ENCODE measurements at regions not wholly inside any gene's neighbourhood (a gene's known extent, or its start where the extent isn't known, plus 50 kb on each side); places are given as distances from the start of the nearest gene placed in this dataset.

- no peak for FAIRE-seq
Observed at GRCh38 chr18:72470391-72470790, 73.8 kb downstream of the CBLN2 start.

- no peak for FAIRE-seq
Observed at GRCh38 chr18:72468021-72468710, 76.0 kb downstream of the CBLN2 start.

- no peak for FAIRE-seq
Observed at GRCh38 chr18:72460210-72460680, 83.9 kb downstream of the CBLN2 start.

- no peak for FAIRE-seq
Observed at GRCh38 chr18:72458271-72458670, 85.9 kb downstream of the CBLN2 start.

- no peak for FAIRE-seq
Observed at GRCh38 chr18:72456802-72457201, 87.3 kb downstream of the CBLN2 start.

DNA sequence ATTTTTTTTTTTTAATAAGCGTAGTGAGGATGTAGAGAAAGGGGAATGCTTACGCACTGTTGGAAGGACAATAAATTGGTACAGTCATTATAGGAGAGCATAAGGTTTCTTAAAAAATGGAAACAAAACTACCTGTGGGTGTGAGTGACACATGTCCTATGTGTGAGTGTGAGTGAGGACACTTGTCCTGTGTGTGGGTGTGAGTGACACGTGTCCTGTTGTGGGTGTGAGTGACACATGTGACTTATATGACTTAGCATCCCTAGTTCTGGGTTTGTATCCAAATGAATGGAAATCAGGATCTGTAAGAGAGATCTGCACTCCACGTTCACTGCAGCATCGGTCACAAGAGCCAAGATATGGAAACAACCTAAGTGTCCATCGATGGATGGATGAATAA lies 91.8 kb downstream of the CBLN2 start:
- no peak for FAIRE-seq

- no peak for FAIRE-seq
Observed at GRCh38 chr18:72444798-72445155, 99.4 kb downstream of the CBLN2 start.

DNA sequence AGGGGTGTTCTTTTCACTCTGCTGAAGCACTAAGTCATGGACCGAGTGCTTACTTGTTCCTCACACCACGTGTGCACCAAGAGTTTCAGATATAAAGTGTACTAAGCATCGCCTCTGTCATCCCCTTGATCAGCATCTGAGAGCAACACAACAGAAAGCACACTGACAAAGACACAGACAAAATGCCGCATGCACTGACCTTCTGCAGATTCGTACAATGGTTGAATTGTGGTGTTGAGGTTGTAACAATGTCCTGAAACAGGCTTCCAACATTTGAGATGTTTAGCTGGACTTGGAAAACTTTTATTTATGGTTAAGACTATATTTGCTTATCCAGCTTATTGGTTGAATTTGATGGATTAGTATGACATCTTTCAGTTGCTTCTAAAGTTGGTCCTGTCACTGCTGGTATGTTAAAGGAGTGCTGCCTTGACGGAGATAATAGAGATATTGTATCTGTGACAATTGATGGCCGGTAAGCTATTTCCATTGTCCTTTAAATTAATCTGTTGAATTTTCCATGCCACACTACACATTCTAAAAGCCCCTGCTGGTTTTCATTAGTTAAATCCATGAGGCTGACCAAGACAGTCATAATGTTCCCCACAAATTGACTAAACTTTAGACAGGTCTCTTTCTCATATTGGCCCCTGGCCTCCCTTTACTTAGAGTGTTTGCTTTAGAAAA lies 99.9 kb downstream of the CBLN2 start:
- FAIRE-seq, result no peak

- no peak for FAIRE-seq
Observed at GRCh38 chr18:72436401-72436800, 107.7 kb downstream of the CBLN2 start.

DNA sequence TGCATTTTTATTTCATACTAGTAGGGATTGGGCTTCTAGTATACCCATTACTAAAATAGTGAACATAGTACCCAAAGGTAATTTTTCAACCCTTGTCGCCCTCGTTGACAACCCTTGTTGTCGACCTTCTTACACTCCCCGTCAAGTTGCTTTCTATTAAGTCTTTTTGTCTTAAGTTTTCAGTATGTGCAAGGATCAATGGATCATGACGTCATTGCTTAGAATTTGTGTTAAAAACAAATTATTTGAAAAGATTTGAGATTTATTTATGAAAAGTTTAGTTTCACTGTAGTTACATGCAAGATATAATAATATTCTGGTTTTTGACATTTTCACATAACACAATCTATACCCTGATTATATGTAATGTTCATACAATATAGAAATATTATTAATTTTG lies 110.4 kb downstream of the CBLN2 start:
- no peak for FAIRE-seq

GRCh38 chr18:72427721-72428120 lies 116.4 kb downstream of the CBLN2 start:
- FAIRE-seq, result no peak

DNA sequence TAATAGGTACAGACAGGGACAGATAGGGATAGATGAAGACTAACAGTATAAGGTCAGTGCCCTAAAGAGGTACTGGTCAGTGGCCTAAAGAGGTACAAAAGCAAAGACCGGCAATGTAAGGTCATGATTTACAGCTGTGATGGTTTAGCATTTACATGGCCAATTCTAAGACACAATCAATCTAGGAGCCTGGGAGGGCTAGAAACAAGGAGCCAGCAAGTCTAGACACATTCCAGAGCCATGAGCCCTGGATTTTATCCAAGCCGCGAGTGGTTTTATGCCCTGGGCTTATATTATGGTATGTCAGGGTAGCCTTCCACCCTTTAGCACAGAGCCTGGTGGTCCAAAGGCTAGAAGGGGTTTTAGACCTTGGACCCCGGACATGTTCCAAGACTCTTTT lies 124.2 kb downstream of the CBLN2 start:
- no peak for FAIRE-seq

DNA sequence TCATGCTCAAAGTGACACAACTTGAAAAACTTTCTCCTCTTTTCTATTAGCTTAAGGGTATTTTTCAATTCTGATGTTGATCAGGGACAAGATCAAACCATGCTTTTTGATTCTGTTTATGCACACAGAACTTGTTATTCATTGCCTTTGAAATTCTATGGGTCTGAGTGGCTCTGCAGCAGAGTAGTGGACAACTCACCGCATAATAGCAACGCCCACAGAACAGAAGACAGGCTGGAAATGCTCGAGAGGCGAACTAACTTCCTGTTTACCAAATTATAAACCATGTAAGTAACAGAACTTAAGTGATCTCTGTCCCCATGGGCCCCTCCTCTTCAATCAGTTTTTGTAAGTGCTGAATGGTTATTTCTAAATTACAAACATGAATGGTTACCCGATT lies 131.2 kb downstream of the CBLN2 start:
- FAIRE-seq, result no peak

DNA sequence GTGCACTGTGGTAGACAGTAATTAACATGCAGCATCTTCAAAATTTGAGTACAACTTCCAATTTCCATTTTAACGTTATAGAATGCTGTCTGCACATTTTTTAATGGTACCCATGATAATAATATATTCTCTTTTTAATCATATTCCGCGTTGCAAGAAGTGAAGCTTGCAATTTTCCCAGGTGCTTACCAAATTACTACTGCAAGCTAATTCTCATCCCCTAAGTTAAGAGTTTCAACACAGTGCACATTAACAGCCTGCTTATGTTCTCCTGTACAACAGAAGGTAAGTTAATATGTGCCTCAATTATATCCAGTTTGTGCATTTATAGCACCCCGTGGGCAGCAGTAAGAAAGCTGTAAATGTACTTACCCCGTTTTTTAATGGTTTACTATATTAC lies 132.9 kb downstream of the CBLN2 start:
- FAIRE-seq, result no peak

GRCh38 chr18:72410399-72410798 lies 133.7 kb downstream of the CBLN2 start:
- FAIRE-seq, result no peak

- no peak for FAIRE-seq
Observed at GRCh38 chr18:72409903-72410302, 134.2 kb downstream of the CBLN2 start.

DNA sequence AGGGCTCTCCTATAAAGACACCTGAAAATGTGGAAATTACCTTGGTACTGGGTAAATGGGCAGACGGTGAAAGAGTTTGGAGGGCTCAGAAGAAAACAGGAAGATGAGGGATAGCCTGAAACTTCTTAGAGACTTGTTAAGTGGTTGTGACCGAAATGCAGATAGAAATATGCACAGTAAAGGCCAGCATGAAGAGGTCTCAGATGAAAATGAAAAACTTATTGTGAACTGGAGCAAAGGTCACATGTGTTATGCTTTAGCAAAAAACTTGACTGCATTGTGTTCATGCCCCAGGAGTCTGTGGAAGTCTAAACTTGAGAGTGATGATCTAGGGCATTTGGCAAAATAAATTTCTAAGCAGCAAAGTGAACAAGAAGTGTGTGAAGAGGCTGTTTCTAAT lies 137.1 kb downstream of the CBLN2 start:
- no peak for FAIRE-seq

GRCh38 chr18:72391951-72392350 lies 152.2 kb downstream of the CBLN2 start:
- FAIRE-seq, result no peak

- FAIRE-seq, result no peak
Observed at GRCh38 chr18:72391427-72391826, 152.7 kb downstream of the CBLN2 start.

DNA sequence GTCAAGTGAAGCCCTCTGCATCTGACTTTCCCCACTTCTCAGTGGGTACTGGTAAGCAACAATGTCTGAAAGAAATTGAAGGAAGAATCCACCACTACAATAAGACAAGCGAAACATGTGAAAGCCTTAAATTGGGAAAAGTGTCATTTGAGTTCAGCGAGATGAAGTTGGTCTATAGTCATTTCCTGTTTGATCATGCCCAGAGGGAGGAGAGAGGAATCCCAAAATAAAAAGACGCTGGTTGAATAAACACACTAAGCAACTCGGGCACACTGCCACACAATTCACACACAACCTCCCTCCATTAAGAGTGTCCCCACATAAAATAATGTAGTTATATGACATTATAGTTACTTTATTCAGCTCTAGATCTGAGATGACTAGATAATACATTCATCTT lies 166.1 kb downstream of the CBLN2 start:
- FAIRE-seq, result no peak

- FAIRE-seq, result no peak
Observed at GRCh38 chr18:72376256-72376655, 167.9 kb downstream of the CBLN2 start.

DNA sequence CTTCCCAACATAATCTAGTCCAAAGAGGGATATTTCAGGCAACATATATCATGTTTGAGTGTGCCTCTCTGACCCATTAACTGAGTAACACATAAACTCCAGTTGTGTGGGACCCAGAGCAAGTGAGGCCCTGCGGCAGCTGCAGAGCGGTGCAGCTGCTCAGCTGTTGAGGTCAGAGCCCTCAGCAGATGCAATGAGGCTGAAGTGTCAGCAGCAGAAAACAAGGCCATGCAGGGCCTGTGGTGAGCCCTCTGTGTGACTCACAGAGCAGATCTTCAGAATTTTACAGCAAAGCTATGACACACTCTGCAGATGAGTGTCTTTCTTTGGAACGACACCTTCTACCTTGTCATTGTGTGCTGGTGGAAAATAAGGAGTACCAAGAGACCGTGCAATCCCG lies 168.5 kb downstream of the CBLN2 start:
- no peak for FAIRE-seq

- no peak for FAIRE-seq
Observed at GRCh38 chr18:72372076-72372475, 172.1 kb downstream of the CBLN2 start.

DNA sequence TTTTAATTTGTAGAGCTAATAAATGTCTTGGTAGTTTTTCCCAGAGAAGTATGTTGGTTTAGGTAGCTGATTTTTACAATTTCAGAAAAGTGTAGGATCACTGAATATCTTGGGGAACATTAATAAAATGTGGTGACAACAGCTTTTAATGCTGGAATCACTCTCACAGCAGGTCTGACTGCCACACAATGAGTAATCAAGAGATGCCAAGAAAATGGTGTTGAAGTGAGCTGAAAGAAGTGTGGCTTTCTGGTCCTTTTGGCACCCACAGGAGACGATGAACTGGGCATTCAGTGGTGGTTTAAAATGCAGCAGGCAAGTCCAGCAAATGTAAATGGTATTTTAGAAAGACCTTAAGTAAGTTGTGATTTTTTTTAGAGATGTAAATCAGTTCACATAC lies 175.8 kb downstream of the CBLN2 start:
- no peak for FAIRE-seq

- FAIRE-seq, result no peak
Observed at GRCh38 chr18:72360634-72361033, 183.5 kb downstream of the CBLN2 start.
